ENCODE measurements at regions not wholly inside any gene's neighbourhood (a gene's known extent, or its start where the extent isn't known, plus 50 kb on each side); places are given as distances from the start of the nearest gene placed in this dataset.

DNA sequence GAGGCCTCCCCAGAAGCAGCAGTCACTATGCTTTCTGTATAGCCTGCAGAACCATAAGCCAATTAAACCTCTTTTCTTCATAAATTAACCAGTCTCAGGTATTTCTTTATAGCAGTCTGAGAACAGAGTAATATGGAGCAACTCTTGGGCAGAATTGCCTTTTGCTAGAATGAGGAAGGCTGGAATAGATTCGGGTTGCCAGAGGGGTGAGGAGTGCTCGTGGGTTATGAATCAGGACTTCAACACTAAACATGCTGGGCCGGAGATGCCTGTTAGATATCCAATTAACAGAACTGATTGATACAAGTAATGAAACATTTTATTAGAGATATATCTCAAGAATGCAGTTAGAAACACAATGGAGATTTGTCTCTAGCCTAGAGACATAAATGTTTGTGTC lies 140.9 kb upstream of the MAP3K1 start:
- no peak overlapping the region for H3K27ac ChIP-seq
- H3K36me3 ChIP-seq: no peaks in the 10 kb centered on the region
- no peaks in the 10 kb centered on the region for H3K27me3 ChIP-seq
- intact Hi-C loops (cut with DNase I; ENCODE audit: low total_unique reads): no loop called here
- no peak for DNase-seq
- TF ChIP-seq POLR2AphosphoS5 (IDR thresholded peaks at IDR 0.05): no peak
- TF ChIP-seq, protein P1, sequence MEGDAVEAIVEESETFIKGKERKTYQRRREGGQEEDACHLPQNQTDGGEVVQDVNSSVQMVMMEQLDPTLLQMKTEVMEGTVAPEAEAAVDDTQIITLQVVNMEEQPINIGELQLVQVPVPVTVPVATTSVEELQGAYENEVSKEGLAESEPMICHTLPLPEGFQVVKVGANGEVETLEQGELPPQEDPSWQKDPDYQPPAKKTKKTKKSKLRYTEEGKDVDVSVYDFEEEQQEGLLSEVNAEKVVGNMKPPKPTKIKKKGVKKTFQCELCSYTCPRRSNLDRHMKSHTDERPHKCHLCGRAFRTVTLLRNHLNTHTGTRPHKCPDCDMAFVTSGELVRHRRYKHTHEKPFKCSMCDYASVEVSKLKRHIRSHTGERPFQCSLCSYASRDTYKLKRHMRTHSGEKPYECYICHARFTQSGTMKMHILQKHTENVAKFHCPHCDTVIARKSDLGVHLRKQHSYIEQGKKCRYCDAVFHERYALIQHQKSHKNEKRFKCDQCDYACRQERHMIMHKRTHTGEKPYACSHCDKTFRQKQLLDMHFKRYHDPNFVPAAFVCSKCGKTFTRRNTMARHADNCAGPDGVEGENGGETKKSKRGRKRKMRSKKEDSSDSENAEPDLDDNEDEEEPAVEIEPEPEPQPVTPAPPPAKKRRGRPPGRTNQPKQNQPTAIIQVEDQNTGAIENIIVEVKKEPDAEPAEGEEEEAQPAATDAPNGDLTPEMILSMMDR (IDR thresholded peaks at IDR 0.05): no peak
- TF ChIP-seq EP300 (IDR thresholded peaks at IDR 0.05): no peak
- TF ChIP-seq POLR2A (IDR thresholded peaks at IDR 0.05): no peak
- H3K9me3 ChIP-seq: no peaks in the 10 kb centered on the region
- H3K4me3 ChIP-seq: no peak overlapping the region
- 82 to 95% (median 92%) methylated on average over 3 of the region's 3 CpGs for WGBS, 5 donors
- H3K4me1 ChIP-seq: peaks cover 2 to 9% (median 6%) of the 10 kb centered on the region in 4 donors

DNA sequence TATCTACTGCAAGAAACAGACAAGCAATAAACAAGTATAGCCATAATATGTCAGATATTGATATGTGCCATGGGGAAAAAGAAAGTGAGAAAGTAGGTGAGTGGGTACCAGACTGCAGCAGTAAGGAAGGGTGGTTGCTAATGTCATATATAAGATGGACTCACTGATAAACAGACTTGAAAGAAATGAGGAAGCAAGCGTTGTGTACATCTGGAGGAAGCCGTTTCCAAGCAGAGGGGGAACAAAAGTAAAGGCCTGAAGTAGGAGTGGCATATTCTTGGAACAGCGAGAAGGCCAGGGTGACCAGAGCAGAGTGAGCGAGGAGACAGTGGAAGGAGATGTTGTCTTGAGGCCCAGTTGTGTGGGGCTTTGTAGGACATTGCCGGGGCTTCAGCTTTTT lies 142.2 kb upstream of the MAP3K1 start:
- WGBS, 5 donors: 69 to 82% (median 79%) methylated on average over 5 of the region's 5 CpGs
- H3K27ac ChIP-seq: peak overlapping the region in 2 of 5 donors; percentile 30 to 47
- TF ChIP-seq POLR2A (IDR thresholded peaks at IDR 0.05) (no peak), EP300 (IDR thresholded peaks at IDR 0.05) (no peak), POLR2AphosphoS5 (IDR thresholded peaks at IDR 0.05) (no peak)
- TF ChIP-seq, protein P1 (IDR thresholded peaks at IDR 0.05): no peak
- peaks cover 9 to 18% (median 11%) of the 10 kb centered on the region in 4 donors for H3K4me1 ChIP-seq
- intact Hi-C loops (cut with DNase I; ENCODE audit: low total_unique reads): no loop called here
- H3K9me3 ChIP-seq: no peaks in the 10 kb centered on the region
- DNase-seq: peak in 1 of 2 donors; percentile 30
- no peak overlapping the region for H3K4me3 ChIP-seq
- no peaks in the 10 kb centered on the region for H3K36me3 ChIP-seq
- no peaks in the 10 kb centered on the region for H3K27me3 ChIP-seq

DNA sequence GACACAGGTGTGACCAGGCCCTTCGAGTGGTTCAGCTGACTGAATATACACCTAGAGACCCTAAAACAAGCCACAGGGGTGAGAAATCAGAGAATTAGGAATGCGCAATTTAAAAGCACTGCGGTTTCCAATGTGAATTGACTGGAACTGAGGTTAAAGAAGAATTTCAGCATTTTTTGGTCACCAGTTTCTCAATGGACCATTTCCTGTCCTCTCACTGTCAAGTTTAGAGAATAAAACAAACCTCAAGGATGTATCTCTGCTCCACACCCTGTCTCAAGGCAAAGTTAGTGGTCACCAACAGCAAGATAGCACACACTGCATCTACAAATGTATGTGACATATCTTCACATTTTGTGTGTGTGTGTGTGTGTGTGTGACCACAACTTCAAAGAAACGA lies 143.8 kb upstream of the MAP3K1 start:
- Histone ChIP-seq H3K4me3 (no peak overlapping the region), H3K27ac (peak overlapping the region in 2 of 5 donors; percentile 47 to 81), H3K27me3 (no peaks in the 10 kb centered on the region), H3K4me1 (peaks cover 9 to 18% (median 11%) of the 10 kb centered on the region in 4 donors), H3K36me3 (no peaks in the 10 kb centered on the region), H3K9me3 (no peaks in the 10 kb centered on the region)
- DNase-seq: no peak
- intact Hi-C loops (cut with DNase I; ENCODE audit: low total_unique reads): no loop called here
- 73 to 93% (median 89%) methylated on average over 4 of the region's 4 CpGs for WGBS, 5 donors
- TF ChIP-seq POLR2AphosphoS5 (IDR thresholded peaks at IDR 0.05) (no peak), EP300 (IDR thresholded peaks at IDR 0.05) (no peak), POLR2A (IDR thresholded peaks at IDR 0.05) (no peak)
- TF ChIP-seq, protein P1 (IDR thresholded peaks at IDR 0.05): no peak

DNA sequence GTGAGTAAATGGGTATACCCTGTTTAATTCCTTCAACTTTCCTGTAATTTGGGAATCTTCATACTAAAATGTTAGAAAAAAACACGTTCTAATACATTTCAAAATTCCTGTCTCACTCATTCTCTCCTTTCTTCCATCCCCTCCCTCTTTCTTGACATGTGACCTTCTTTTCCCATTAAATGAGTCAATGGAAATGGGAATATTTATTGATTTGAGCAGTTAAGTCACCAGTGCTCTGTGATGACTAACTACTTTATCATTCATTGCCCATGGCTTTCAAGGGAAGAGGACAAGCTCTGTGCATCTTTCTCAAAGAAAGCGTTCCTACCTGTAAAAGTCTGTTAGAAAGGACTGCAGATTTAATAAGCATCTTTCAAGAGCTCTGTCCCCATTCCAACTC lies 144.4 kb upstream of the MAP3K1 start:
- WGBS, 5 donors: 87 to 97% (median 93%) methylated on average over 2 of the region's 2 CpGs
- Histone ChIP-seq H3K4me3 (no peak overlapping the region), H3K27ac (peak overlapping the region in 2 of 5 donors; percentile 47 to 81), H3K9me3 (no peaks in the 10 kb centered on the region), H3K4me1 (peaks cover 9 to 18% (median 11%) of the 10 kb centered on the region in 4 donors), H3K36me3 (no peaks in the 10 kb centered on the region), H3K27me3 (no peaks in the 10 kb centered on the region)
- TF ChIP-seq POLR2A (IDR thresholded peaks at IDR 0.05) (no peak), POLR2AphosphoS5 (IDR thresholded peaks at IDR 0.05) (no peak)
- TF ChIP-seq, protein P1 (IDR thresholded peaks at IDR 0.05): no peak
- intact Hi-C loops (cut with DNase I; ENCODE audit: low total_unique reads): no loop called here
- DNase-seq: no peak

Data from stomach (tissue), 8 donors.